Coronary artery (tissue), 2 donors: ENCODE measurements at regions not wholly inside any gene's neighbourhood (a gene's known extent, or its start where the extent isn't known, plus 50 kb on each side); places are given as distances from the start of the nearest gene placed in this dataset.
"Not testable (repeated sequence)": the region's sequence is repeated elsewhere in the genome, so short reads cannot be mapped to it uniquely, and the experiment has no call there.

Experiments
- DNase-seq: peaks from one replicate; pipeline ENCODE4 v3.0.0-alpha.2; 2017; ENCODE audit warnings: low spot score
- H3K27ac ChIP-seq, 2 donors: fragments of 200-600 bp; sonication (generic); one replicate each; pipeline ENCODE4 v1.5.1; 2016 to 2019
- H3K4me3 ChIP-seq: fragments of 200-600 bp; sonication (generic); 2 replicates; pipeline ENCODE4 v1.5.1; 2016; ENCODE audit warnings: mild to moderate bottlenecking, moderate library complexity
- TF ChIP-seq, protein P1 (sequence below): fragments of 200-600 bp; sonication (generic); IDR thresholded peaks from one replicate; pipeline ENCODE4 v1.5.1; 2019; ENCODE audit warnings: antibody characterized with exemption

DNA sequence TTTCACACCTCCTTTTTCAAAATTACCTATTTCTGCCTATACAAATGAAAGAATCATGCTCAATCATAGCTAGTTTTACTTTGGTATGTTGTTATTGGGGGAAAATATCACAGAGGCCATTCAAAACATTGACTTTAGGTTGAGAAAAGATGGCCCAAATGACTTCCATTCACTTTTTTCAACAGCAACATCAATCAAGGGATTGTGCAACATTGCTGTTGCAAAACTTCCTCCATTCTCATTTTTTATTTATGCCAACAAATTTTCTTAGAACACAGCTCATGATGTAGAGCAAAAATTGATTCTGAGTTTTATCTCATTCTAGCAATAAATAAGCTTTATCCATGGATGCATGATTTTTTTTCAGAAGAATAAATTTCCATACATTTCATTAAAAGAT is 93.6 kb upstream of the RORB start:
- TF ChIP-seq, protein P1, sequence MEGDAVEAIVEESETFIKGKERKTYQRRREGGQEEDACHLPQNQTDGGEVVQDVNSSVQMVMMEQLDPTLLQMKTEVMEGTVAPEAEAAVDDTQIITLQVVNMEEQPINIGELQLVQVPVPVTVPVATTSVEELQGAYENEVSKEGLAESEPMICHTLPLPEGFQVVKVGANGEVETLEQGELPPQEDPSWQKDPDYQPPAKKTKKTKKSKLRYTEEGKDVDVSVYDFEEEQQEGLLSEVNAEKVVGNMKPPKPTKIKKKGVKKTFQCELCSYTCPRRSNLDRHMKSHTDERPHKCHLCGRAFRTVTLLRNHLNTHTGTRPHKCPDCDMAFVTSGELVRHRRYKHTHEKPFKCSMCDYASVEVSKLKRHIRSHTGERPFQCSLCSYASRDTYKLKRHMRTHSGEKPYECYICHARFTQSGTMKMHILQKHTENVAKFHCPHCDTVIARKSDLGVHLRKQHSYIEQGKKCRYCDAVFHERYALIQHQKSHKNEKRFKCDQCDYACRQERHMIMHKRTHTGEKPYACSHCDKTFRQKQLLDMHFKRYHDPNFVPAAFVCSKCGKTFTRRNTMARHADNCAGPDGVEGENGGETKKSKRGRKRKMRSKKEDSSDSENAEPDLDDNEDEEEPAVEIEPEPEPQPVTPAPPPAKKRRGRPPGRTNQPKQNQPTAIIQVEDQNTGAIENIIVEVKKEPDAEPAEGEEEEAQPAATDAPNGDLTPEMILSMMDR = no peak
- Histone ChIP-seq H3K27ac (no peak overlapping the region), H3K4me3 (no peak overlapping the region)
- DNase-seq = no peak

DNA sequence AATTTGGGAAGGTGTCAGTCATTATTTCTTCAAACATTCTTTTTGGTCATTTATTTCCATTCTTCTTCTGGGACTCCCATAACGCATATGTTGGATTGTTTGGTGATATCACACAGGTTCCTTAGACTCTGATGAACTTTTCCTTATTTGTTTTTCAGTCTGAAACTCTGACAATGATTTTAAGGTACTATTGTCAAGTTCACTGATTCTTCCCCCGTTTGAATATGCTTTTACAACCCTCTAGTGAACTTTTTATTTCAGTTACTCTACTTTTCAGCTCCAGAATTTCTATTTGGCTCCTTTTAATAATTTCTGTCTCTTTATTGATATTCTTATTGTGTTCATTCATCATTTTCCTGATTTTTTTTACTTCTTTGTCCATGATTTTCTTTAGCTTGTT is 92.5 kb upstream of the RORB start:
- no peak overlapping the region for H3K4me3 ChIP-seq
- TF ChIP-seq, protein P1 = no peak

DNA sequence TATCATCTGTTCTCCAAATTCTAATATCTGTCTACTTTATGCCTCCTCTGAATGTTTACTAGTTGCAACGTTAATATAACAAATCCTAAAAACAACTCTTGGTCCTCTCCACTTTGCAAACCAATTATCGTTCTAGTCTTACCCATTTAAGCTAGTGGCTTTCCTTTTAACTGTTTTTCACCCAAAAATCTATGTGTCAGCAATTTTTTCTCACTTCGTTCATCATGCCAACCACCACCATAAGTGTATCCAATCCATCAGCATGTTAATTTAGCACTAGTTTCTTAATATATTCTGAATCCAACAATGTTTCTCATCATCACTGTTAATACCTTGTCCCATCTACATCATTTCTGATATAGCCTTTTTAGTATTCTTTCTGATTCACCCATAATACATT is 90.0 kb upstream of the RORB start:
- H3K27ac ChIP-seq = no peak overlapping the region
- TF ChIP-seq, protein P1 = no peak
- no peak overlapping the region for H3K4me3 ChIP-seq
- no peak for DNase-seq

More for the DNA sequence above, 92.5 kb upstream of the RORB start:
- H3K27ac ChIP-seq = no peak overlapping the region
- no peak for DNase-seq

DNA sequence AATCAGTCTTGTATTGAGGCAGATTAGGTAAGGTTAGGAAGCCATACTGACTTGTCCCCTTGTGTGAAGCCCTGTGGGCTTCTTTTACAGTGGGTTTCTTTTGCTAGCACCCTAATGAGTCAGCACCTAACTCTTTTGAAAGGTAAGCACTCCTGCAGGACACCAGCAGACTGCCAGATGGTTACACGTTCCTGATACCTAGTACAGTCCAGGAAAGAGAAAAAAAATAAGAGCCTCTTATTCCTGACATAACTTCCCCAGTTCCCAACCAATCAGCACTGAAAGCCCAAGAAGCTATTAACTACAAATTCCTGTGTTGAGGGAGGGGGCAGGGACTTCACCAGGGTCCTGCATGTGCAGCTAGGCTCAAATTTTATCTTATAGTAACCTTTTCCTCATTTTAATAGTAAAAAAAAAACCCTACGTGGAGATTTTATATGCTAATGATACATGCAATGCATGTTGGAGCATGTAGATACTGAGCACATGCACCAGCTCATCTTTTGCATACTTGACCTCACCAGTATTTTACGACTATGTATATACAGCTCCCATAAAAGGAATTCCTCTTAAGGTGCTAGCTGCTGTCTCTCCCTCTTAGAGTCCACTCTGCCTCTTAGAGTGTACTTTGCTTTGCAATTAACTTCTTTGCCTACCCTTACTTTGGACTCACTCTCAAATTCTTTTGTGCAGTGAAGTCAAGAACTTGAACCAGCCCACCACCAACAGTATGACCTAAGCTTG is 84.7 kb upstream of the RORB start:
- TF ChIP-seq, protein P1 = no peak
- no peak overlapping the region for H3K27ac ChIP-seq

DNA sequence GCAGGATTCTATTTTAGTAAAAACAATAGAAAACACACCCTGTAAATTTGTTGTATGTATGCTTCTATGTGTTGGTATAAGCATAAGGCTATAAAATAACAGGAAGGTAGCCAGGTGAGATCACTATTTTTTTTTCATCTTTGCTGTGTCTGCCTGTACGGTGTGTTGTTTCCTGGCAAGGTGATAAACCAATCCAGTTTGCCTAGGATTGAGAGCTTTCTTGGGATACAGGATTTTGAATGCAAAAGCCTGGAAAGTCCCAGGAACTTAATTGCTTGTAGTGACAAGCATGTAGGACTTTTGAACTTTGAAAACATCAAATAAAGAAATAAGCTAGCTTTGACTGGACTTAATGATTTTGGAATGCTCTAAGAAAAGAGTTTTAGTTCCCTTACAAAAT is 83.3 kb upstream of the RORB start:
- Histone ChIP-seq H3K4me3 (no peak overlapping the region), H3K27ac (no peak overlapping the region)
- TF ChIP-seq, protein P1 = no peak
- no peak for DNase-seq

More for the DNA sequence above, 84.7 kb upstream of the RORB start:
- no peak overlapping the region for H3K4me3 ChIP-seq
- no peak for DNase-seq

DNA sequence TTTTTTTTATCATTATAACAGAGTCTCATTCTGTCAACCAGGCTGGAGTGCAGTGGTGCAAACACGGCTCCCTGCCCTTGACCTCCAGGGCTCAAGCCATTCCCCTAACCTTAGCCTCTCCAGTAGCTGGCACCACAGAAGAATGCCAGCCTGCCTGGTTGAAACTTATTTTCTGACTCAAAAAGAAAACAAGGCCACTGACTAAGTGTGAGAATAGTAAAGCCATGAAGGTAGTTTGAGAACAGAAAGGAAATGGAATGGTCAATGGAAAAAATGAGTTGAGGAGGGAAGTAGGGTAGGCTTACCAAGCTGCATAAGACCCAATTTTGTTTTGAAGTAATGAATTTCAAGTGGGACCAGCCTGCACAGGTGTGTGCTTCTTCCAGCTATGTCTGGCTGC is 82.8 kb upstream of the RORB start:
- TF ChIP-seq, protein P1 = no peak
- no peak for DNase-seq
- Histone ChIP-seq H3K27ac (no peak overlapping the region), H3K4me3 (no peak overlapping the region)

DNA sequence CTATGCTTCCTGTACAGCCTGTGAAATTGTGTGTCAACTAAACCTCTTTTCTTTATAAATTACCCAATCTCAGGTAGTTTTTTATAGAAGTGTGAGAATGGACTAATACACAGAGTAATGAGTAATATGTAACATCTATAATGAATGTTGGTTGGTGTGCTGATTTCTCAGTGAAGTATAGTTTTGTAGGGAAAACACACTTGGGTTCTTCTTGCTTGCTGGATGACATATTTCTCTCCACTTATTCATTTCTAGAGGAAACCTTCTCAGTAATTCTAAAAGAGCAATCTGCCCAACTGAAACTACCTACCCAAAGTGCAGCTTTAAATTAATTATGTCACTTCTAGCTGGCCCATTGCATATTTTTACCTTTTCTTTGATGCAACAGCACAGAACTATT is 81.1 kb upstream of the RORB start:
- Histone ChIP-seq H3K27ac (no peak overlapping the region), H3K4me3 (no peak overlapping the region)
- no peak for DNase-seq
- TF ChIP-seq, protein P1 = no peak

DNA sequence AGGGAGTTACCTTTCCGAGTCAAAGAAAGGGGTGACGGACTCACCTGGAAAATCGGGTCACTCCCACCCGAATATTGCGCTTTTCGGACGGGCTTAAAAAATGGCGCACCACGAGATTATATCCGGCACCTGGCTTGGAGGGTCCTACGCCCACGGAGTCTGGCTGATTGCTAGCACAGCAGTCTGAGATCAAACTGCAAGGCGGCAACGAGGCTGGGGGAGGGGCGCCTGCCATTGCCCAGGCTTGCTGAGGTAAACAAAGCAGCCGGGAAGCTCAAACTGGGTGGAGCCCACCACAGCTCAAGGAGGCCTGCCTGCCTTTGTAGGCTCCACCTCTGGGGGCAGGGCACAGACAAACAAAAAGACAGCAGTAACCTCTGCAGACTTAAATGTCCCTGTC is 72.6 kb upstream of the RORB start:
- not testable (repeated sequence) for H3K27ac ChIP-seq, DNase-seq, H3K4me3 ChIP-seq
